A673 (cell line): ENCODE measurements at regions not wholly inside any gene's neighbourhood (a gene's known extent, or its start where the extent isn't known, plus 50 kb on each side); places are given as distances from the start of the nearest gene placed in this dataset.

Experiments
- EZH2 ChIP-seq: fragments of 200-600 bp; sonication (generic); IDR thresholded peaks from 2 replicates; pipeline ENCODE4 v1.6.1; 2017; ENCODE audit warnings: borderline replicate concordance, low read depth, mild to moderate bottlenecking, mixed read lengths, antibody characterized with exemption, low read length; ENCODE audit not compliant: poor library complexity, severe bottlenecking
- TF ChIP-seq, protein P1 (sequence below): fragments of 300-800, 200-600 bp; sonication (generic); conservative IDR thresholded peaks from 2 replicates; pipeline ENCODE4 v1.5.1; 2017; ENCODE audit warnings: low read depth, mild to moderate bottlenecking, antibody characterized with exemption, low read length, moderate library complexity, mixed read lengths

DNA sequence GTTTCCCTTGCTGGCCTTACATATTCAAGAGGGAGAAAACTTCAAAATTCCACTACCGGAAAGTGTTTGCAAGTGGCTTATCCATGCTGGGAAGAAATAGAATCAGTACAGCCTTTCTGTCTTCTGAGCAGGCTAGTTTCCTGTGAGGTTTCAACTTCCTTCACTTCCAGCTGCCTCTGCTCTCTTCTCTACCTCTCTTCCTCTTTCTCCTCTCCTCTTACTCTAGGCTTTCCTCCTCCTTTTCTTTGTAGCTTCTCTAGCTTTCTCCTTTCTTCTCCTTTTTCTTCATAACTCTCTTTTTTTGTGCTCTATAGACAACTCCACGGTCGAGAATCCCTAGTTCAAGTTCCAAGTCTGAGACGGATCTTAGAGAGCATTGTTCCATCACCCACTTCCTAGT is 421.8 kb downstream of the ETS1 start:
- TF ChIP-seq, protein P1, sequence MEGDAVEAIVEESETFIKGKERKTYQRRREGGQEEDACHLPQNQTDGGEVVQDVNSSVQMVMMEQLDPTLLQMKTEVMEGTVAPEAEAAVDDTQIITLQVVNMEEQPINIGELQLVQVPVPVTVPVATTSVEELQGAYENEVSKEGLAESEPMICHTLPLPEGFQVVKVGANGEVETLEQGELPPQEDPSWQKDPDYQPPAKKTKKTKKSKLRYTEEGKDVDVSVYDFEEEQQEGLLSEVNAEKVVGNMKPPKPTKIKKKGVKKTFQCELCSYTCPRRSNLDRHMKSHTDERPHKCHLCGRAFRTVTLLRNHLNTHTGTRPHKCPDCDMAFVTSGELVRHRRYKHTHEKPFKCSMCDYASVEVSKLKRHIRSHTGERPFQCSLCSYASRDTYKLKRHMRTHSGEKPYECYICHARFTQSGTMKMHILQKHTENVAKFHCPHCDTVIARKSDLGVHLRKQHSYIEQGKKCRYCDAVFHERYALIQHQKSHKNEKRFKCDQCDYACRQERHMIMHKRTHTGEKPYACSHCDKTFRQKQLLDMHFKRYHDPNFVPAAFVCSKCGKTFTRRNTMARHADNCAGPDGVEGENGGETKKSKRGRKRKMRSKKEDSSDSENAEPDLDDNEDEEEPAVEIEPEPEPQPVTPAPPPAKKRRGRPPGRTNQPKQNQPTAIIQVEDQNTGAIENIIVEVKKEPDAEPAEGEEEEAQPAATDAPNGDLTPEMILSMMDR, result no peak
- TF ChIP-seq EZH2, result no peak
